ENCODE measurements at regions not wholly inside any gene's neighbourhood (a gene's known extent, or its start where the extent isn't known, plus 50 kb on each side); places are given as distances from the start of the nearest gene placed in this dataset.

DNA sequence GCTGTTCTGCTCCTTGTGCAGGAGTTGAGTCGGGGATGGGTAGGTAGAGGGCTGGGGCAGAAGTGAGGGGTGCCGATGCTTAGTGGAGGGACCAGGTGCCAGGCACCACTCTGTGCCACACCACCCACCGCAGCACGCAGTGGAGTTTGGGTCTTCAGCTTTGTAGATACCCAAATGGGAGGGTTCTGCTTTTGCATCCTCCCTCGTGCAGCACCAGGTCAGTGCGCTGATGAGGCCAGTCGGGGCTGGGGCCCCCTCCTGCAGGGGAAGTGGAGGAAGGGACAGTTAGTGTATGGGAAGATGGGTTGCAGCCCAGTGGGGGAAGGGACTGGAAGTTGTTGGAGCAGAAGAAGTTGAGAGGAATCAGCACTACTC is 244.0 kb downstream of the RHOU start:
- Histone ChIP-seq H3K9me3 (no peaks in the 10 kb centered on the region), H3K4me1 (peaks cover 0 to 12% (median 11%) of the 10 kb centered on the region in 4 donors)
- intact Hi-C loops (cut with DNase I; ENCODE audit: low total_unique reads) = no loop called here

DNA sequence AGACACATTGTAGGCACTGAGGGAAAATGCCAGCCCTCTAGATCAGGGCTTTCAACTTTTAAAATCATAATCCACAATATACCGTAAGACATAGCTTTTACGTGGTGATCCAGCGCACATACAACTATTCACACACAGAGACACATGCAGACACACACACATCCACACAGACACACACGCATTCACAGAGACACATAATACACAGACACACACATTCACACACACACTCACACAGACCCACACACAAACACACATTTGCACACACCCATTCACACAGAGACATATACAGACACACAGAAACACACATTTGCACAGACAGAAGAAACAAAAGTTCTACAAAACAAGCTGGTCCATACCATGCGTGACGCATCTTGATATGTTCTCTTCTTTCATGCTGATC is 244.5 kb downstream of the RHOU start:
- H3K36me3 ChIP-seq = no peaks in the 10 kb centered on the region
- no peaks in the 10 kb centered on the region for H3K9me3 ChIP-seq
- TF ChIP-seq, protein P1, sequence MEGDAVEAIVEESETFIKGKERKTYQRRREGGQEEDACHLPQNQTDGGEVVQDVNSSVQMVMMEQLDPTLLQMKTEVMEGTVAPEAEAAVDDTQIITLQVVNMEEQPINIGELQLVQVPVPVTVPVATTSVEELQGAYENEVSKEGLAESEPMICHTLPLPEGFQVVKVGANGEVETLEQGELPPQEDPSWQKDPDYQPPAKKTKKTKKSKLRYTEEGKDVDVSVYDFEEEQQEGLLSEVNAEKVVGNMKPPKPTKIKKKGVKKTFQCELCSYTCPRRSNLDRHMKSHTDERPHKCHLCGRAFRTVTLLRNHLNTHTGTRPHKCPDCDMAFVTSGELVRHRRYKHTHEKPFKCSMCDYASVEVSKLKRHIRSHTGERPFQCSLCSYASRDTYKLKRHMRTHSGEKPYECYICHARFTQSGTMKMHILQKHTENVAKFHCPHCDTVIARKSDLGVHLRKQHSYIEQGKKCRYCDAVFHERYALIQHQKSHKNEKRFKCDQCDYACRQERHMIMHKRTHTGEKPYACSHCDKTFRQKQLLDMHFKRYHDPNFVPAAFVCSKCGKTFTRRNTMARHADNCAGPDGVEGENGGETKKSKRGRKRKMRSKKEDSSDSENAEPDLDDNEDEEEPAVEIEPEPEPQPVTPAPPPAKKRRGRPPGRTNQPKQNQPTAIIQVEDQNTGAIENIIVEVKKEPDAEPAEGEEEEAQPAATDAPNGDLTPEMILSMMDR (IDR thresholded peaks at IDR 0.05) = no peak
- no peak for DNase-seq
- H3K4me3 ChIP-seq = no peak overlapping the region
- intact Hi-C loops (cut with DNase I; ENCODE audit: low total_unique reads) = no loop called here
- H3K4me1 ChIP-seq = peaks cover 0 to 12% (median 11%) of the 10 kb centered on the region in 4 donors
- H3K27me3 ChIP-seq = no peaks in the 10 kb centered on the region
- no peak overlapping the region for H3K27ac ChIP-seq

More for the DNA sequence above, 244.0 kb downstream of the RHOU start:
- Histone ChIP-seq H3K4me3 (no peak overlapping the region), H3K36me3 (no peaks in the 10 kb centered on the region), H3K27me3 (no peaks in the 10 kb centered on the region), H3K27ac (peak overlapping the region in 1 of 2 donors; percentile 20)
- DNase-seq = no peak
- TF ChIP-seq, protein P1 (IDR thresholded peaks at IDR 0.05) = no peak

DNA sequence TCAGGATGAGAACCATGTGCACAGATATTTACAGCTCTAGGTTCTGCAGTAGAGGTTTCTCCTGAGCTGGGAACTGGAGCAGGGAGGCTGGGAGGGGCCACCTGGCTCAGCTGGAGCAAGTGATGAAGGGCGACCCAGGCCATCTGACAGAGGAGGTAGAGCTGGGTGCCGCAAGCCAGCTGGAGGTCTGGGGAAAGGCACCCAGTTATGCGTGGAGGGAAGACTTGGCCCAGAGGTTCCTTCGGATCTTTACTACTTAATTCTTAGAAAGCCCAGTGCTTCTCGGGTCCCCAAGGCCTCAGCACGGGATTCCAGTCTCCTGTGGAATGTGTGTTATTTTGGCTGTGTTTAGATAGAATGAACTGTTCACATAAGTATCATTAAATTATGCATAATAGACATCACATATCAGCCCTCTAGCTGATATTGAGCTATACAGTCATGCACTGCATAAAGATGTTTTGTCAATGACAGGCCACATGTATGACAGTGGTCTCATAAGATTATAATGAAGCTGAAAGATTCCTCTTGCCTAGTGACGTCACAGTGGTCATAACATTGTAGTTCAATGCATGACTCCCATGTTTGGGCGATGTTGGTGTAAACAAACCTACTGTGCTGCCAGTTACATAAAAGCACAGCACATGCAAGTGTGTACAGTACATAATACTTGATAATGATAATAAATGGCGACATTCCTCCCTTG is 245.1 kb downstream of the RHOU start:
- Histone ChIP-seq H3K27ac (no peak overlapping the region), H3K36me3 (no peaks in the 10 kb centered on the region), H3K4me3 (no peak overlapping the region), H3K9me3 (no peaks in the 10 kb centered on the region), H3K27me3 (no peaks in the 10 kb centered on the region), H3K4me1 (peaks cover 0 to 12% (median 11%) of the 10 kb centered on the region in 4 donors)
- TF ChIP-seq, protein P1 (IDR thresholded peaks at IDR 0.05) = no peak
- DNase-seq = no peak
- intact Hi-C loops (cut with DNase I; ENCODE audit: low total_unique reads) = no loop called here

DNA sequence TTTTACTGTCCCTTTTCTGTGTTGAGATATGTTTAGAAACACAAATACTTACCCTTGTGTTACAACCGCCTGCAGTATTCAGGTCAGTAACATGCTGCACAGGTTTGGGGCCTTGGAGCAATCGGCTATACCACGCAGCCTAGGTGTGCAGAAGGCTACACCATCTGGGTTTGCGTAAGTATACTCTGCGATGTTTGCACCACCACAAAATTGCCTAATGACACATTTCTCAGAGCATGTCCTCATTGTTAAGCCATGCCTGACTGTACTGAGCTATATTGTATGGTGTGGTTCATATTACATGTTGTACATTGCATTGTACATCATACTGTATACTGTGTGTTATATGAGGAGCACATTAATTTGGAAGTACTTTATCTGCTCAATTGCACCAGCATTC is 247.4 kb downstream of the RHOU start:
- no peaks in the 10 kb centered on the region for H3K27me3 ChIP-seq
- no peaks in the 10 kb centered on the region for H3K9me3 ChIP-seq
- peaks cover 0 to 28% (median 20%) of the 10 kb centered on the region in 4 donors for H3K4me1 ChIP-seq
- no peaks in the 10 kb centered on the region for H3K36me3 ChIP-seq
- intact Hi-C loops (cut with DNase I; ENCODE audit: low total_unique reads) = no loop called here
- TF ChIP-seq, protein P1 (IDR thresholded peaks at IDR 0.05) = no peak
- no peak overlapping the region for H3K4me3 ChIP-seq
- no peak overlapping the region for H3K27ac ChIP-seq
- DNase-seq = no peak

DNA sequence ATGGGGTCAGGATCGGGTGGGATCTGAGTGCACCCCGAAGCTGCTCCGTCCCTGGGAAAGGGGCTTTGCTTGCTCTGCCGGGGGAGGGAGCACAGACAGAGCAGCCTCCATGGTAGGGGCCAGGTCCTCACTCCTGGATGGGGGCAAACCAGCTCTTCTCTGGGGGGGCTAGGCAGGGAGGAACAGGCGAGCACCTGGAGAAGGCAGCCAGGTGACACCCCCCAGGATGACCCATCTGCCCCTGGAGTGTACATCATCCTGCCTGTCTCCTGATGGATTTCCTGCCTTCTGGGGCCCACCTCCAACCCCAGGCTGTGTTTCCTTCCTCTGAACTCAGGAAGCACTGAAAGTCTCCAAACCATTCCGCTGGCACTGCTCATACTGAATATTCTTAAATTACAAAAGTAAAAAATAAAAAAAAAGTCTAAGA is 248.0 kb downstream of the RHOU start:
- Histone ChIP-seq H3K4me1 (peaks cover 0 to 28% (median 20%) of the 10 kb centered on the region in 4 donors), H3K27ac (no peak overlapping the region), H3K36me3 (no peaks in the 10 kb centered on the region), H3K4me3 (no peak overlapping the region), H3K27me3 (no peaks in the 10 kb centered on the region), H3K9me3 (no peaks in the 10 kb centered on the region)
- peak in 1 of 2 donors; percentile 51 for DNase-seq
- intact Hi-C loops (cut with DNase I; ENCODE audit: low total_unique reads) = no loop called here
- TF ChIP-seq, protein P1 (IDR thresholded peaks at IDR 0.05) = no peak

Data from tibial artery (tissue), 4 donors.